H9 (cell line): ENCODE measurements at regions not wholly inside any gene's neighbourhood (a gene's known extent, or its start where the extent isn't known, plus 50 kb on each side); places are given as distances from the start of the nearest gene placed in this dataset.

ENCODE experiments used
- DNase-seq: peaks from one replicate; pipeline ENCODE4 v3.0.0-alpha.2; 2017
- H2AFZ ChIP-seq: one replicate; pipeline ENCODE4 v1.6.1; 2013; ENCODE audit warnings: mild to moderate bottlenecking, low read length, control low read depth, moderate library complexity
- H2AK5ac ChIP-seq: 2 replicates; pipeline ENCODE4 v1.6.1; 2013; ENCODE audit warnings: low read length, control low read depth, mixed read lengths; ENCODE audit not compliant: insufficient read length
- H2BK120ac ChIP-seq: one replicate; pipeline ENCODE4 v1.6.1; 2013; ENCODE audit warnings: low read depth, mild to moderate bottlenecking, low read length, control low read depth, inconsistent platforms; ENCODE audit not compliant: poor library complexity, severe bottlenecking
- H2BK12ac ChIP-seq: 2 replicates; pipeline ENCODE4 v1.6.1; 2013; ENCODE audit warnings: low read length, control low read depth, mixed read lengths, low read depth; ENCODE audit not compliant: insufficient read length
- H2BK15ac ChIP-seq: 2 replicates; pipeline ENCODE4 v1.6.1; 2013; ENCODE audit warnings: low read depth, low read length, control low read depth
- H2BK20ac ChIP-seq: one replicate; pipeline ENCODE4 v1.6.1; 2013; ENCODE audit warnings: low read depth, mild to moderate bottlenecking, low read length, control low read depth, inconsistent platforms; ENCODE audit not compliant: poor library complexity, severe bottlenecking
- H2BK5ac ChIP-seq: 2 replicates; pipeline ENCODE4 v1.6.1; 2013; ENCODE audit warnings: low read length, control low read depth, mixed read lengths; ENCODE audit not compliant: insufficient read length
- H3K14ac ChIP-seq: 2 replicates; pipeline ENCODE4 v1.6.1; 2013; ENCODE audit warnings: low read length, control low read depth; ENCODE audit not compliant: insufficient read depth
- H3K18ac ChIP-seq: 2 replicates; pipeline ENCODE4 v1.6.1; 2013; ENCODE audit warnings: low read depth, mild to moderate bottlenecking, mixed read lengths, low read length, control low read depth; ENCODE audit not compliant: insufficient read length
- H3K23ac ChIP-seq: 2 replicates; pipeline ENCODE4 v1.6.1; 2013; ENCODE audit warnings: low read length, control low read depth, mixed read lengths, low read depth; ENCODE audit not compliant: insufficient read length
- H3K23me2 ChIP-seq: 2 replicates; pipeline ENCODE4 v1.6.1; 2013; ENCODE audit warnings: low read depth, mild to moderate bottlenecking, mixed read lengths, low read length, control low read depth; ENCODE audit not compliant: insufficient read length, poor library complexity, severe bottlenecking
- H3K27ac ChIP-seq: 2 replicates; pipeline ENCODE4 v1.5.1; 2013; ENCODE audit warnings: low read length, control low read depth, mixed read lengths, low read depth; ENCODE audit not compliant: insufficient read length
- H3K27me3 ChIP-seq: 2 replicates; pipeline ENCODE4 v1.6.1; 2013; ENCODE audit warnings: low read length, control low read depth, inconsistent platforms; ENCODE audit not compliant: insufficient read depth
- H3K4ac ChIP-seq: 2 replicates; pipeline ENCODE4 v1.6.1; 2013; ENCODE audit warnings: low read depth, mild to moderate bottlenecking, control low read depth, inconsistent platforms, low read length, moderate library complexity
- H3K4me1 ChIP-seq: 2 replicates; pipeline ENCODE4 v1.6.1; 2013; ENCODE audit warnings: low read length, control low read depth, inconsistent platforms; ENCODE audit not compliant: insufficient read depth
- H3K4me2 ChIP-seq: 2 replicates; pipeline ENCODE4 v1.6.1; 2013; ENCODE audit warnings: low read length, control low read depth, mixed read lengths; ENCODE audit not compliant: insufficient read length, insufficient read depth
- H3K56ac ChIP-seq: 2 replicates; pipeline ENCODE4 v1.6.1; 2013; ENCODE audit warnings: low read depth, mild to moderate bottlenecking, mixed read lengths, low read length, control low read depth; ENCODE audit not compliant: insufficient read length
- H3K79me1 ChIP-seq: 2 replicates; pipeline ENCODE4 v1.6.1; 2013; ENCODE audit warnings: low read depth, mild to moderate bottlenecking, moderate library complexity, low read length, control low read depth, inconsistent platforms; ENCODE audit not compliant: insufficient read depth, poor library complexity, severe bottlenecking
- H3K79me2 ChIP-seq: 2 replicates; pipeline ENCODE4 v1.6.1; 2013; ENCODE audit warnings: low read length, control low read depth, inconsistent platforms; ENCODE audit not compliant: insufficient read depth
- H3K9ac ChIP-seq: 2 replicates; pipeline ENCODE4 v1.6.1; 2013; ENCODE audit warnings: low read length, control low read depth, mixed read lengths; ENCODE audit not compliant: insufficient read length; ENCODE audit errors: extremely low read depth
- H3K9me3 ChIP-seq: one replicate; pipeline ENCODE4 v1.6.1; 2013; ENCODE audit warnings: low read depth, low read length, inconsistent platforms; ENCODE audit not compliant: control insufficient read depth
- H3T11ph ChIP-seq: one replicate; pipeline ENCODE4 v1.6.1; 2013; ENCODE audit warnings: mild to moderate bottlenecking, low read length, control low read depth, inconsistent platforms
- H4K20me1 ChIP-seq: one replicate; pipeline ENCODE4 v1.6.1; 2013; ENCODE audit not compliant: control insufficient read depth, insufficient read length, insufficient read depth
- H4K5ac ChIP-seq: 2 replicates; pipeline ENCODE4 v1.6.1; 2013; ENCODE audit warnings: low read depth, mild to moderate bottlenecking, mixed read lengths, low read length, control low read depth; ENCODE audit not compliant: insufficient read length
- H4K8ac ChIP-seq: replicated peaks from 2 replicates; pipeline ENCODE4 v1.6.1; 2013; ENCODE audit warnings: low read length, control low read depth, mixed read lengths, low read depth; ENCODE audit not compliant: insufficient read length
- H4K91ac ChIP-seq: 2 replicates; pipeline ENCODE4 v1.6.1; 2013; ENCODE audit warnings: low read depth, mild to moderate bottlenecking, moderate library complexity, mixed read lengths, low read length, control low read depth; ENCODE audit not compliant: insufficient read length
- H3K27ac Mint-ChIP-seq, 3 experiments: 2 replicates in 2 of 3; 3 replicates in 1 of 3; pipeline ENCODE4 v1.8.0; 2020 to 2021; ENCODE audit warnings: mixed read lengths in 3 of 3, mild to moderate bottlenecking in 1 of 3, moderate library complexity in 1 of 3
- H3K27me3 Mint-ChIP-seq: 2 replicates; pipeline ENCODE4 v1.8.0; 2021; ENCODE audit warnings: low read depth, mild to moderate bottlenecking, moderate library complexity, mixed read lengths
- H3K36me3 Mint-ChIP-seq, 3 experiments: 2 replicates in 2 of 3; 3 replicates in 1 of 3; pipeline ENCODE4 v1.8.0; 2020 to 2021; ENCODE audit warnings: low read depth in 3 of 3, mixed read lengths in 3 of 3; ENCODE audit not compliant: insufficient read depth in 1 of 3
- H3K4me1 Mint-ChIP-seq, 2 experiments: 2 replicates each; pipeline ENCODE4 v1.8.0; 2020; ENCODE audit warnings: mixed read lengths in 2 of 2
- H3K4me3 Mint-ChIP-seq, 2 experiments: 2 replicates in 1 of 2; 3 replicates in 1 of 2; pipeline ENCODE4 v1.8.0; 2020 to 2021; ENCODE audit warnings: mild to moderate bottlenecking in 2 of 2, mixed read lengths in 2 of 2, moderate library complexity in 1 of 2
- H3K9me3 Mint-ChIP-seq, 2 experiments: 2 replicates in 1 of 2; 3 replicates in 1 of 2; pipeline ENCODE4 v1.8.0; 2020; ENCODE audit warnings: mild to moderate bottlenecking in 2 of 2, mixed read lengths in 2 of 2, moderate library complexity in 1 of 2
- WGBS: extraction: QIAGEN DNeasy Blood & Tissue Kit; methylation state at CpG from one replicate; pipeline ENCODE4 v1.1.7; 2013; ENCODE audit warnings: missing lambda C conversion rate, low lambda C conversion rate, mixed read lengths; ENCODE audit not compliant: insufficient read length; ENCODE audit errors: extremely low coverage; 5-methylcytosine and 5-hydroxymethylcytosine counted together
- TF ChIP-seq, protein P1 (sequence below): fragments of 200-600 bp; sonication (generic); conservative IDR thresholded peaks from 3 replicates; pipeline ENCODE4 v1.8.0; 2021; ENCODE audit warnings: antibody characterized with exemption, mild to moderate bottlenecking

DNA sequence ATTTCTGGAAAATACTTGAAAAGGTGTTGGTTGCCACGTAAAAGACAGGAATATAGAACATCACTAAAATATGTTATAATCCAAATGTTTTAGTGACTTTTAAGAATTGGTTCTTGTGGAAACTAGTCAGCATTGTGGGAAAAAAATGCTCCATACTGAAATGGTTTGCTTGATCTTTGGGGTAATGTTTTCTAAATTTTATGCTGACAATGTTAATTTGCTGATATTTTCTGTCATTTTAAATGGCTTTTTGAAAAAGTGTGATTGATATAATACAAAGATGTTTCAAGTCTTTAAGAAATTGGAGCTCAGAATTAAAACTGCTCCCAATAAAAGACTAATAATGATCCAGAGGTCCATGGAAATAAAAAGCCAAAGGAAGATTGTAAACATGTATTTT lies 610.9 kb downstream of the ADGRL2 start:
- Histone ChIP-seq H2BK5ac (no peak overlapping the region), H2BK12ac (no peak overlapping the region), H2AK5ac (no peak overlapping the region), H2BK20ac (no peak overlapping the region), H3K79me1 (no peaks in the 10 kb centered on the region), H4K8ac (no peak overlapping the region), H4K20me1 (no peaks in the 10 kb centered on the region), H3K18ac (no peak overlapping the region), H3K23ac (no peak overlapping the region), H3K56ac (no peak overlapping the region), H3K9ac (no peak overlapping the region), H3K14ac (no peak overlapping the region), H2BK15ac (no peak overlapping the region), H2BK120ac (no peak overlapping the region), H3K27me3 (no peaks in the 10 kb centered on the region), H3K27ac (no peak overlapping the region), H3K4ac (no peak overlapping the region), H3K4me2 (no peak overlapping the region), H3T11ph (no peak overlapping the region), H4K5ac (no peak overlapping the region), H2AFZ (no peak overlapping the region), H3K9me3 (no peaks in the 10 kb centered on the region), H3K4me1 (no peaks in the 10 kb centered on the region), H3K23me2 (no peaks in the 10 kb centered on the region), H3K79me2 (no peaks in the 10 kb centered on the region), H4K91ac (no peak overlapping the region)
- TF ChIP-seq, protein P1, sequence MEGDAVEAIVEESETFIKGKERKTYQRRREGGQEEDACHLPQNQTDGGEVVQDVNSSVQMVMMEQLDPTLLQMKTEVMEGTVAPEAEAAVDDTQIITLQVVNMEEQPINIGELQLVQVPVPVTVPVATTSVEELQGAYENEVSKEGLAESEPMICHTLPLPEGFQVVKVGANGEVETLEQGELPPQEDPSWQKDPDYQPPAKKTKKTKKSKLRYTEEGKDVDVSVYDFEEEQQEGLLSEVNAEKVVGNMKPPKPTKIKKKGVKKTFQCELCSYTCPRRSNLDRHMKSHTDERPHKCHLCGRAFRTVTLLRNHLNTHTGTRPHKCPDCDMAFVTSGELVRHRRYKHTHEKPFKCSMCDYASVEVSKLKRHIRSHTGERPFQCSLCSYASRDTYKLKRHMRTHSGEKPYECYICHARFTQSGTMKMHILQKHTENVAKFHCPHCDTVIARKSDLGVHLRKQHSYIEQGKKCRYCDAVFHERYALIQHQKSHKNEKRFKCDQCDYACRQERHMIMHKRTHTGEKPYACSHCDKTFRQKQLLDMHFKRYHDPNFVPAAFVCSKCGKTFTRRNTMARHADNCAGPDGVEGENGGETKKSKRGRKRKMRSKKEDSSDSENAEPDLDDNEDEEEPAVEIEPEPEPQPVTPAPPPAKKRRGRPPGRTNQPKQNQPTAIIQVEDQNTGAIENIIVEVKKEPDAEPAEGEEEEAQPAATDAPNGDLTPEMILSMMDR, result no peak
- Mint-ChIP-seq H3K27me3 (no peaks in the 10 kb centered on the region), H3K9me3 (no peaks in the 10 kb centered on the region), H3K4me3 (no peak overlapping the region), H3K4me1 (no peaks in the 10 kb centered on the region), H3K36me3 (no peaks in the 10 kb centered on the region), H3K27ac (no peak overlapping the region)
- no peak for DNase-seq
- WGBS, result no CpG with 5 or more reads among the region's 1 CpG
